Skeletal muscle satellite cell (primary cell): ENCODE measurements at regions not wholly inside any gene's neighbourhood (a gene's known extent, or its start where the extent isn't known, plus 50 kb on each side); places are given as distances from the start of the nearest gene placed in this dataset.

ENCODE experiments used
- H3K27me3 ChIP-seq: 2 replicates; pipeline ENCODE4 v1.7.0; 2013; ENCODE audit warnings: low read length; ENCODE audit not compliant: control insufficient read depth, insufficient read depth
- H3K36me3 ChIP-seq: 2 replicates; pipeline ENCODE4 v1.7.0; 2013; ENCODE audit warnings: mild to moderate bottlenecking, control low read depth, low read length; ENCODE audit not compliant: insufficient read depth
- H3K4me1 ChIP-seq: 2 replicates; pipeline ENCODE4 v1.7.0; 2013; ENCODE audit warnings: low read length; ENCODE audit not compliant: control insufficient read depth, insufficient read depth
- H3K4me2 ChIP-seq: 2 replicates; pipeline ENCODE4 v1.7.0; 2013; ENCODE audit warnings: mild to moderate bottlenecking, low read length
- H3K4me3 ChIP-seq: 2 replicates; pipeline ENCODE4 v1.7.0; 2013; ENCODE audit warnings: low read length
- H3K9ac ChIP-seq: 2 replicates; pipeline ENCODE4 v1.7.0; 2013; ENCODE audit warnings: mild to moderate bottlenecking, low read depth, low read length, moderate library complexity
- H3K9me3 ChIP-seq: replicated peaks from 2 replicates; pipeline ENCODE4 v1.7.0; 2013; ENCODE audit warnings: mild to moderate bottlenecking, control low read depth, low read length

DNA sequence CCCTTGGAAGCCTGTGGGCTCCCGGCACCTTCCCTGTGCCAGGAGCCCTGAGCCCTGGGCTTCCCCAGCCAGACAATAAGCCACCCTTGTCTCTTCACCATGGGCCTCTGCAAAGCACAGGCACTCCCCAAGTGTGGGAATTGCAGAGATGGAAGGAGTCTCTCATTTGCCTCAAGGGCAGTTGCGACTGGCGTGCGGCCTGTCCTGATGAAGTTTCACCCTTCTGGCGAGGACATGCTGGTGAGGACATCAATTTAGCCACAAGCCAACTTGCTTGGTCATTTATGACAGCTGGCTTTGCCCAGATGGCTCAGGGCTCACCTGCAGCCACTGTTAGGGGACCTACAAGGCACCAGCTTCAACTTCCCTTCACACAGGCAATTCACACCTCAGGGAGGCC lies 180.2 kb downstream of the ANAPC1 start:
- H3K9ac ChIP-seq, result no peak overlapping the region
- H3K36me3 ChIP-seq, result no peaks in the 10 kb centered on the region
- H3K27me3 ChIP-seq, result peaks cover 32% of the 10 kb centered on the region
- peaks cover 44% of the 10 kb centered on the region for H3K4me1 ChIP-seq
- H3K4me3 ChIP-seq, result no peak overlapping the region
- H3K9me3 ChIP-seq, result no peaks in the 10 kb centered on the region
- H3K4me2 ChIP-seq, result no peak overlapping the region

GRCh38 chr2:111704246-111704645 lies 179.7 kb downstream of the ANAPC1 start:
- H3K9ac ChIP-seq, result no peak overlapping the region
- H3K9me3 ChIP-seq, result no peaks in the 10 kb centered on the region
- H3K27me3 ChIP-seq, result peaks cover 37% of the 10 kb centered on the region
- H3K4me1 ChIP-seq, result peaks cover 41% of the 10 kb centered on the region
- H3K4me3 ChIP-seq, result no peak overlapping the region
- H3K4me2 ChIP-seq, result peak overlapping the region; percentile 65
- no peaks in the 10 kb centered on the region for H3K36me3 ChIP-seq

DNA sequence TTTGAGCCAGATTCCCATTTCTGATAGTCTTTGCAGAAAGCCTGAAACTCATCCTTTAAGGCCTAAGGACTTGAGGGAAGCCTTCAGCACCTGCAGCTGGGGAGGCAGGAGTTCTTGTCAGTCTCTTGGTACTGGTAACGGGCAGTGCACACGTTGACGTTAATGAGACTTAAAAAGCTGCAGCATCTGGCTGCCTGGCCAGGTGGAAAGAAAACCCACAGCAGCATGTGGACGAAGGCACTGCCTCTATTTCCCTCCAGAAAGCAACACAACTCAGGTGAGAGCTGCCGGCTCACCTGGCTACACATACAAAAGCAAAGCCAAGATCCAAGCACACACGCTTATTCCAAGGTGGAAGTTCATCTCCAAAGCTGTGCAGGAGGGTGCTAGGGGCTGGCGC lies 178.8 kb downstream of the ANAPC1 start:
- no peak overlapping the region for H3K4me2 ChIP-seq
- H3K4me3 ChIP-seq, result no peak overlapping the region
- peaks cover 35% of the 10 kb centered on the region for H3K4me1 ChIP-seq
- H3K36me3 ChIP-seq, result no peaks in the 10 kb centered on the region
- no peak overlapping the region for H3K9ac ChIP-seq
- H3K27me3 ChIP-seq, result peaks cover 46% of the 10 kb centered on the region
- no peaks in the 10 kb centered on the region for H3K9me3 ChIP-seq

- Histone ChIP-seq H3K9me3 (no peaks in the 10 kb centered on the region), H3K27me3 (peaks cover 51% of the 10 kb centered on the region), H3K4me2 (peak overlapping the region; percentile 10), H3K9ac (no peak overlapping the region), H3K36me3 (no peaks in the 10 kb centered on the region), H3K4me3 (no peak overlapping the region), H3K4me1 (peaks cover 35% of the 10 kb centered on the region)
Measured at GRCh38 chr2:111705711-111706336, 178.2 kb downstream of the ANAPC1 start.

DNA sequence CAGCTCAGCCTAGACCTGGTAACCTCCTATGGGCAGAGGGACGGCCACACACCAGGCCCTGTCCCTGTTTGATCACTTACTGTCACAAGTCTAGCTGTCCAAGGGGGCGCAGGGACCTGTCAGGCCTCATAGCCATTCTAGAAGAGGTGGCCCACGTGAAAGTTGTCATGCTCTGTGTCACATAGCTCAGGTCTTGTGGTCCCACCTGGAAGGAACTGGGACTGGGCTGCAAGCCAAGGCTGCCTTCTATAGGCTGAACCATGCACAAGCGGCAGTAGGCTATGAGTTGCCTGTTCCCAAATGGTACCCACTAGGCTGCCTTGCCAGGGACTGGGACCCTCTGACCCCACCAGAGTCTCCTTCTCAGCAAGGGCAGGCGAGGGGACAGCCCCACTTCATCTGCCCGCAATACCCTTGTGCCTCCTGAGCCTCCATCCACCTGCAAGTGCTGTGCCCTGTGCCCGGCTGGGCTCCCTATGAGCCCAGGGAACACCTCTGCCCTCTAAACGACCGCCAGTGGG lies 177.5 kb downstream of the ANAPC1 start:
- no peaks in the 10 kb centered on the region for H3K36me3 ChIP-seq
- H3K4me1 ChIP-seq, result peaks cover 35% of the 10 kb centered on the region
- no peak overlapping the region for H3K9ac ChIP-seq
- no peak overlapping the region for H3K4me3 ChIP-seq
- no peaks in the 10 kb centered on the region for H3K9me3 ChIP-seq
- peaks cover 57% of the 10 kb centered on the region for H3K27me3 ChIP-seq
- H3K4me2 ChIP-seq, result no peak overlapping the region

GRCh38 chr2:111707700-111708099 lies 176.3 kb downstream of the ANAPC1 start:
- no peak overlapping the region for H3K4me3 ChIP-seq
- no peak overlapping the region for H3K9ac ChIP-seq
- peaks cover 32% of the 10 kb centered on the region for H3K4me1 ChIP-seq
- no peaks in the 10 kb centered on the region for H3K36me3 ChIP-seq
- H3K9me3 ChIP-seq, result peaks cover 6% of the 10 kb centered on the region
- H3K4me2 ChIP-seq, result no peak overlapping the region
- peaks cover 60% of the 10 kb centered on the region for H3K27me3 ChIP-seq

DNA sequence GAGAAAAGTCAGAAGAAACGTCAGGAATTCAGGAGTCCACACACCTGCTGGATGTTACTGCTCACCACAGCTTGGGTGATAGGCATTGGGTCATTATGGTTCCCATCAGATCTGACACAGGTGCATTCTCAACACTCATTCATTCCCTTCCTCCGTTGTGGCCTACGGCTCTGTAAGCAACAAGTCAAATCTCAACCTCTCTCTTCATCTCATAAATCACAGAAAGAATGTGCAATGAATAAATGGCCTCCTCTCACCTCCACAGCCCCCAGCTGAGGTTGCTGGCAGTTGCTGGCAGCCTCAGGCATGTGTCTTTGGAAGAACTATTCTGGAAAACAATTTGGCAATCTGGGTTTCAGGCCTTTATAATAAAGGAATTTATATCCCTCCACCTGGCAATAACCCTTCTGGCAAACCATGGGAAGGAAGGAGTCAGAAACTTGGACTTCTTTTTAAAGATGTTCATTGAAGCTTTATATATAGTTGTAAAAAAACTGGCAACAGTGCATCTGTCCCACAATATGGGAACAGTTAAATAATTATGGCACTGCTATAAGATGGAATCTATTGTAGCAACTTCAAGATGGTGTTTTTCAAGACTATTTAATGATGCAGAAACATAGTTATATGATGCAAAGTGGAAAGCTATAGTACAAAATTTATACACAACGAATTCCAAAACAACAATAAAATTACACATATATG lies 175.4 kb downstream of the ANAPC1 start:
- H3K4me3 ChIP-seq, result no peak overlapping the region
- peaks cover 6% of the 10 kb centered on the region for H3K9me3 ChIP-seq
- peaks cover 29% of the 10 kb centered on the region for H3K4me1 ChIP-seq
- no peak overlapping the region for H3K4me2 ChIP-seq
- peaks cover 66% of the 10 kb centered on the region for H3K27me3 ChIP-seq
- no peaks in the 10 kb centered on the region for H3K36me3 ChIP-seq
- no peak overlapping the region for H3K9ac ChIP-seq

- H3K27me3 ChIP-seq, result peaks cover 66% of the 10 kb centered on the region
Measured at GRCh38 chr2:111709321-111709720, 174.7 kb downstream of the ANAPC1 start.

GRCh38 chr2:111710085-111710484 lies 173.9 kb downstream of the ANAPC1 start:
- H3K4me2 ChIP-seq, result no peak overlapping the region
- H3K4me3 ChIP-seq, result no peak overlapping the region
- peaks cover 68% of the 10 kb centered on the region for H3K27me3 ChIP-seq
- peaks cover 6% of the 10 kb centered on the region for H3K9me3 ChIP-seq
- no peak overlapping the region for H3K9ac ChIP-seq
- H3K36me3 ChIP-seq, result no peaks in the 10 kb centered on the region
- peaks cover 14% of the 10 kb centered on the region for H3K4me1 ChIP-seq

More at GRCh38 chr2:111709321-111709720, 174.7 kb downstream of the ANAPC1 start:
- no peaks in the 10 kb centered on the region for H3K36me3 ChIP-seq
- H3K4me1 ChIP-seq, result peaks cover 22% of the 10 kb centered on the region
- peaks cover 6% of the 10 kb centered on the region for H3K9me3 ChIP-seq
- H3K4me3 ChIP-seq, result no peak overlapping the region
- H3K9ac ChIP-seq, result no peak overlapping the region
- H3K4me2 ChIP-seq, result no peak overlapping the region

DNA sequence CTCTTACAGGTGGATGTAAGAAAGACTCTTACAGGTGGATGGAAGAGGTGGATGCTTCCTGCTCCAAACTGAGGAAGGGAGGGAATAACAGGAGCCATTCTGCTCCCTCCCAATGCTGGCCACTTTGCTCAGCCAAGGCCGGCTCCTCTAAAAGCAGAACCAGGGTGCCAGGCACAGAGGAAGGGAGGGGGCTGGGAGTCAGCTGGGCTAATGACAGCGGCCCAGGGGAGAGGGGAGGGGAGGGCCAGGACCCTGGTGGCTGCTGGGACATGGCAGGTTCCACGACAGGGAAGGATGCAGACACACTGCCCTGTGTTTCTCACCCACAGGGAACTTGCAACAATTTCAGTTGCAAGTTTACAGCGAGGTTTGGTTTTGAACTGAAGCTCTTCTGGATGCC lies 173.4 kb downstream of the ANAPC1 start:
- Histone ChIP-seq H3K9me3 (peaks cover 6% of the 10 kb centered on the region), H3K9ac (no peak overlapping the region), H3K27me3 (peaks cover 71% of the 10 kb centered on the region), H3K4me1 (peaks cover 9% of the 10 kb centered on the region), H3K4me3 (no peak overlapping the region), H3K4me2 (no peak overlapping the region), H3K36me3 (no peaks in the 10 kb centered on the region)

DNA sequence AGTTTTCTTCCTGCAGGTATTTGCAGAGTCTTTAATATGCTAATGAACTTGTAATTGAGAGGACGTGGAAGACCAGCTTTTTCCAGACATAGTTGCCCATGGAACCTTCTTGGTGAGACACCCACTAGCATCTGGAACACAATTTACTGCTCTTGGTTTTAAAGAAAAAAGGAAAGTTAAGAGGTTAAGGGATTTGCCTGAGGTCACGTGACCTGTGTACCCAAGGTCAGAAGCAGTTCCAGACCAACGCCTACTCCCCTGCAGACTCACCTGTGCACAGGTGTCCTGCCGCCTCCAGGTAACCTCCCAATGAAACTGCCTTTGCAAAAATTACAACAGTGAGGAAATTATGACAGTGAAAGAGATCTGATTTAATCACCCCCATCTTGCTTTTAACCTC lies 172.7 kb downstream of the ANAPC1 start:
- Histone ChIP-seq H3K9ac (no peak overlapping the region), H3K4me2 (no peak overlapping the region), H3K36me3 (no peaks in the 10 kb centered on the region), H3K4me3 (no peak overlapping the region), H3K4me1 (peaks cover 3% of the 10 kb centered on the region), H3K27me3 (peaks cover 70% of the 10 kb centered on the region), H3K9me3 (peaks cover 6% of the 10 kb centered on the region)

DNA sequence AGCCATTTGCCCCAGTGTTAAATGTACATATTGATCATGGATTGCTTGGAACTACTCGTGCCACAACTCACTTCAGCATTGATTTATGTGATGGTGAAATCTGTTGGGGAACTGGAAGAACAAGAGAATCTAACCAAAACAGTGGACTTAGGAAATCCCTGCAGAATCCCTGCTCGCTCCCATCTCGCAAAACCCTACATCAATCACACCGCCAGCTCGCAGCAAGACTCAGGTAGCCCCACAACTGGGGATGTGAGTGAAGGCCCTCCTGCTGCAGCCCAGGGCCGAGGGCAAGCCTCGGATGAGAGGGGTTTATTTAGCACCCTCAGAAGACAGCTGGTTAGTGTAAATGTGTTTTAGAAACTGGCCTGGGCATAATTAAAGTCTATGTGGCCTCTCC lies 171.6 kb downstream of the ANAPC1 start:
- Histone ChIP-seq H3K36me3 (no peaks in the 10 kb centered on the region), H3K27me3 (peaks cover 71% of the 10 kb centered on the region), H3K9me3 (peaks cover 6% of the 10 kb centered on the region), H3K4me2 (no peak overlapping the region), H3K4me3 (no peak overlapping the region), H3K9ac (no peak overlapping the region), H3K4me1 (no peaks in the 10 kb centered on the region)
